HEK293T (cell line): ENCODE measurements at regions not wholly inside any gene's neighbourhood (a gene's known extent, or its start where the extent isn't known, plus 50 kb on each side); places are given as distances from the start of the nearest gene placed in this dataset.

Experiments
- CTCF ChIA-PET: fragments of 350-600 bp; formaldehyde crosslinking; extraction: SDS; loops from one replicate; lab custom pipeline; 2021; ENCODE audit warnings: antibody characterized with exemption, inconsistent platforms; lab: Yijun Ruan, JAX
- POLR2A ChIA-PET: fragments of 350-600 bp; formaldehyde crosslinking; extraction: SDS; loops from one replicate; lab custom pipeline; 2020; ENCODE audit warnings: antibody characterized with exemption, inconsistent platforms; lab: Yijun Ruan, JAX
- DNase-seq: peaks from one replicate; pipeline ENCODE4 v3.0.0; 2012; ENCODE audit warnings: mixed read lengths; ENCODE audit errors: extremely low spot score
- ARNT ChIP-seq: fragments of 450-650 bp; IDR thresholded peaks from 2 replicates; pipeline ENCODE4 v1.6.1; 2017; ENCODE audit warnings: mild to moderate bottlenecking
- BHLHE40 ChIP-seq: fragments of 450-650 bp; IDR thresholded peaks from 2 replicates; pipeline ENCODE4 v1.6.1; 2016; ENCODE audit warnings: mild to moderate bottlenecking, moderate library complexity, borderline replicate concordance
- CTBP1 ChIP-seq: fragments of 450-650 bp; IDR thresholded peaks from 2 replicates; pipeline ENCODE4 v1.6.1; 2016; ENCODE audit warnings: borderline replicate concordance
- ELF4 ChIP-seq: fragments of 450-650 bp; IDR thresholded peaks from 2 replicates; pipeline ENCODE4 v1.6.1; 2017; ENCODE audit warnings: antibody characterized with exemption
- FOXA1 ChIP-seq: fragments of 450-650 bp; IDR thresholded peaks from 2 replicates; pipeline ENCODE4 v1.6.1; 2016; ENCODE audit warnings: mild to moderate bottlenecking
- FOXK2 ChIP-seq: fragments of 450-650 bp; IDR thresholded peaks from 2 replicates; pipeline ENCODE4 v1.6.1; 2016; ENCODE audit warnings: mild to moderate bottlenecking
- FOXM1 ChIP-seq: fragments of 450-650 bp; IDR thresholded peaks from 2 replicates; pipeline ENCODE4 v1.6.1; 2017; ENCODE audit warnings: mild to moderate bottlenecking, borderline replicate concordance
- HDGF ChIP-seq: fragments of 450-650 bp; IDR thresholded peaks from 2 replicates; pipeline ENCODE4 v1.6.1; 2017; ENCODE audit warnings: antibody characterized with exemption, borderline replicate concordance
- L3MBTL2 ChIP-seq: fragments of 450-650 bp; conservative IDR thresholded peaks from 2 replicates; pipeline ENCODE4 v1.6.1; 2016; ENCODE audit warnings: mild to moderate bottlenecking
- LEF1 ChIP-seq: fragments of 450-650 bp; IDR thresholded peaks from 2 replicates; pipeline ENCODE4 v1.6.1; 2017; ENCODE audit warnings: mild to moderate bottlenecking, borderline replicate concordance
- NFRKB ChIP-seq: fragments of 450-650 bp; IDR thresholded peaks from 2 replicates; pipeline ENCODE4 v1.6.1; 2016; ENCODE audit warnings: mild to moderate bottlenecking, moderate library complexity
- PKNOX1 ChIP-seq: fragments of 450-650 bp; IDR thresholded peaks from 2 replicates; pipeline ENCODE4 v1.6.1; 2016
- SP1 ChIP-seq: fragments of 450-650 bp; IDR thresholded peaks from 2 replicates; pipeline ENCODE4 v1.6.1; 2017
- SUZ12 ChIP-seq: fragments of 450-650 bp; IDR thresholded peaks from 2 replicates; pipeline ENCODE4 v1.6.1; 2016; ENCODE audit warnings: mild to moderate bottlenecking
- TARDBP ChIP-seq: fragments of 450-650 bp; IDR thresholded peaks from 2 replicates; pipeline ENCODE4 v1.6.1; 2016
- ZNF384 ChIP-seq: fragments of 450-650 bp; IDR thresholded peaks from 2 replicates; pipeline ENCODE4 v1.6.1; 2016

DNA sequence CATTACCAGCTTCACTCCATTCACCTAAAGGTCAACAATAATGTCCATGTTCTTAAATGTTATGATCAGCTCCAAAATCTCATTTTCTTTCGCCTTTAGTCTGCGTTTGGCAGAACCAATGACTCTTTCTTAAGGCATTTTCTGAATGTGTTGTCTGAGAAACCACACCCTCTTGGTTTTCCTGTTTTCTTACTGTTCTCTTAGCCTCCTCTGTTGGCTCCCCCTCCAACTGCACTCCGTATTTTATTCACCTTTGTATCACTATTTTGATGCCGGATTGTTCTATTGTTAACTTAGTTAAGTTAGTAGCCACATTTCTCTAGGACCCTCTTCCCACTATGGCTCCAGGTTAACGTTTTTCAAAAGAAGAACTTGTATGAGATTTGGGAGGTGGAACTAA, 185.6 kb downstream of the DMAC1 start:
- POLR2A ChIA-PET: no interaction called here

DNA sequence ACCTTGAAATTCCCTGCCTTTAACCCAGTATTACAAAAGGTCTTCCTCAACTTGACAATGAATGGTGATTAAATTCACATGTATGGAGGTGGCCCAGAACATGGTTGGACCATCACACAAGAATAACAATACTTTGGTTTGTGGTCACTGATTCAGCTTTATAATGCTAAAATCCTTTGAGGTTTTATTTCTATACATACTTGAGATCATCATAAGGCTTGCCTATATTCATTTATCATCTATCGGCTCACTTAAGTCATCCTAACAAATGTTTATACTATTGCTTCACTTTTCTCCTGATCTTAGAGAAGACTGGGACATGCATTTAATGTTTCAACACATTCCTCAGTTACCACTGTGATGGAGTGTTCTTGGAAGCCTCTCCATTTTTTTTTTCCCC, 191.3 kb downstream of the DMAC1 start:
- POLR2A ChIA-PET: no interaction called here
- TF ChIP-seq TARDBP (no peak), FOXK2 (no peak), FOXM1 (no peak), ELF4 (no peak), L3MBTL2 (no peak), NFRKB (no peak), SUZ12 (no peak), BHLHE40 (no peak), FOXA1 (no peak), PKNOX1 (no peak), HDGF (no peak), ZNF384 (no peak), LEF1 (no peak)
- CTCF ChIA-PET: no interaction called here
- DNase-seq: no peak

More for the DNA sequence above, 185.6 kb downstream of the DMAC1 start:
- CTCF ChIA-PET: no interaction called here
- no peak for DNase-seq
- TF ChIP-seq SUZ12 (no peak), ZNF384 (no peak), TARDBP (no peak), SP1 (no peak), FOXA1 (no peak), L3MBTL2 (no peak), FOXM1 (no peak), LEF1 (no peak), NFRKB (no peak), CTBP1 (no peak), HDGF (no peak), ELF4 (no peak), PKNOX1 (no peak), FOXK2 (no peak)

DNA sequence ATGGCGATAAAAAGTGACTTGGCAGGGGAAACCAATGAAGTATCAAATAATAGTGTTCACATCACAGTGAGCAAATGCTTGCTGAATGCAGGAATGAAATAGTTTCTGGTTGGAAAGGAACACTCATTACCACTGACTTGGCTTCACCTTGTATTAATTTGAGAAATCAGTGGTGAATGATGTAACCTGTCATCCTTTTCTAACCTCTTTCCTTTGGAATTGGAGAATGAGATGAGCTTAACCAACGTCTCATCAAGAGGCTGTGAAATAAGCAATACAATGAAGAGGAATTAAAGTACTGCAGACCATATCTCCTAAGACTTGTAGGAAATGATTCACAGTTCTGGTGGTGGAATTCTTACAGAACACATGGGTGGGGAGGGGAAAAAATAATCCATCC, 192.2 kb downstream of the DMAC1 start:
- ChIA-PET CTCF (no interaction called here), POLR2A (no interaction called here)
- TF ChIP-seq ZNF384: no peak
- no peak for TF ChIP-seq CTBP1
- TF ChIP-seq PKNOX1: no peak
- TF ChIP-seq SUZ12: no peak
- DNase-seq: no peak

GRCh38 chr9:7606591-7606990, 193.0 kb downstream of the DMAC1 start:
- no peak for DNase-seq
- ChIA-PET POLR2A (no interaction called here), CTCF (no interaction called here)
- TF ChIP-seq FOXK2: no peak
- no peak for TF ChIP-seq ELF4
- no peak for TF ChIP-seq CTBP1
- TF ChIP-seq PKNOX1: no peak
- TF ChIP-seq FOXM1: no peak
- TF ChIP-seq NFRKB: no peak
- no peak for TF ChIP-seq SP1
- TF ChIP-seq LEF1: no peak
- no peak for TF ChIP-seq BHLHE40
- TF ChIP-seq ZNF384: no peak
- no peak for TF ChIP-seq ARNT
- no peak for TF ChIP-seq HDGF

DNA sequence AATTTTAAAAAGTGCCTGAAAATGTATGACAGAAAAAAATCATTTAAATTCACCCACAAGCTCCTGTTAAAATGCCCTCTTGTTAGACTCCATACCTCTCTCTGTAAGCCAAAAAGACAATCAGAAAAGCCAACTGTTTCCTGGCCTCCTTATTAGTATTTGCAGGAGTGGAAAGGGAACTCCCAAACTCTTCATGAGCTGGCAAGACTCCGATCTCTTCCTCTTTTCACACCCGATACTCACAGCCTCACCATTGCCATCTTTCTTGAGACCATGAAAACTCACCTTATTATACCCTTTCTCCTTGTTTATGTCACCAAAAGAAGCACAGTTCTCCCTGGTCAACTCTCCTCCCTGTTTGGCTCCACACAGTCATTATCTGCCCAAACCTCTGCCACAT, 197.8 kb downstream of the DMAC1 start:
- TF ChIP-seq ZNF384 (no peak), HDGF (no peak), FOXK2 (no peak), FOXM1 (no peak), SUZ12 (no peak), BHLHE40 (no peak), SP1 (no peak), ARNT (no peak), L3MBTL2 (no peak), NFRKB (no peak), ELF4 (no peak), CTBP1 (no peak), LEF1 (no peak), FOXA1 (no peak), PKNOX1 (no peak), TARDBP (no peak)
- POLR2A ChIA-PET: no interaction called here
- DNase-seq: no peak
- CTCF ChIA-PET: no interaction called here
